GM23338 (cell line): ENCODE measurements at regions not wholly inside any gene's neighbourhood (a gene's known extent, or its start where the extent isn't known, plus 50 kb on each side); places are given as distances from the start of the nearest gene placed in this dataset.
A peak's percentile ranks its signal among the peaks of the same experiment; 100 is the strongest.

Experiments used
- ATAC-seq: fragments of 200-7000 bp; cut with Tn5 transposase; 3 replicates; pipeline ENCODE4 v1.9.1; 2020
- DNase-seq: peaks from one replicate; pipeline ENCODE4 v3.0.0-alpha.2; 2015; ENCODE audit warnings: low spot score
- H2AFZ ChIP-seq: fragments of 200-600 bp; sonication (generic); 2 replicates; pipeline ENCODE4 v1.8.0; 2016; ENCODE audit warnings: antibody characterized with exemption, mild to moderate bottlenecking, moderate library complexity
- H3F3A ChIP-seq: fragments of 200-600 bp; sonication (generic); replicated peaks from 2 replicates; pipeline ENCODE4 v1.8.0; 2017; ENCODE audit warnings: antibody characterized with exemption, mixed run types, low read depth
- H3K27ac ChIP-seq: fragments of 200-600 bp; sonication (generic); 2 replicates; pipeline ENCODE4 v1.6.1; 2016; ENCODE audit warnings: low read depth
- H3K27me3 ChIP-seq: fragments of 200-600 bp; sonication (generic); 2 replicates; pipeline ENCODE4 v1.8.0; 2016; ENCODE audit warnings: mild to moderate bottlenecking, mixed run types, moderate library complexity; ENCODE audit not compliant: insufficient read depth
- H3K36me3 ChIP-seq: fragments of 200-600 bp; sonication (generic); 2 replicates; pipeline ENCODE4 v1.8.0; 2016; ENCODE audit warnings: mild to moderate bottlenecking; ENCODE audit not compliant: insufficient read depth
- H3K4me1 ChIP-seq: fragments of 200-600 bp; sonication (generic); 2 replicates; pipeline ENCODE4 v1.8.0; 2016; ENCODE audit warnings: mild to moderate bottlenecking, moderate library complexity; ENCODE audit not compliant: insufficient read depth
- H3K4me2 ChIP-seq: fragments of 200-600 bp; sonication (generic); 2 replicates; pipeline ENCODE4 v1.7.1; 2017; ENCODE audit warnings: mixed run types
- H3K4me3 ChIP-seq: fragments of 200-600 bp; sonication (generic); 2 replicates; pipeline ENCODE4 v1.6.1; 2016; ENCODE audit warnings: mixed run types
- H3K79me2 ChIP-seq: fragments of 200-600 bp; sonication (generic); replicated peaks from 2 replicates; pipeline ENCODE4 v1.8.0; 2017; ENCODE audit warnings: mild to moderate bottlenecking; ENCODE audit not compliant: insufficient read depth
- H3K9me2 ChIP-seq: fragments of 200-600 bp; sonication (generic); 2 replicates; pipeline ENCODE4 v1.8.0; 2017; ENCODE audit not compliant: insufficient read depth
- H4K20me1 ChIP-seq: fragments of 200-600 bp; sonication (generic); replicated peaks from 2 replicates; pipeline ENCODE4 v1.8.0; 2017; ENCODE audit warnings: mild to moderate bottlenecking; ENCODE audit not compliant: insufficient read depth
- H3K27ac Mint-ChIP-seq: 2 replicates; pipeline ENCODE4 v1.8.0; 2020; ENCODE audit warnings: inconsistent platforms, mild to moderate bottlenecking, moderate library complexity, mixed read lengths
- H3K27me3 Mint-ChIP-seq: 3 replicates; pipeline ENCODE4 v1.8.0; 2022; ENCODE audit warnings: low read depth, mild to moderate bottlenecking, moderate library complexity, mixed read lengths, inconsistent platforms; ENCODE audit not compliant: insufficient read depth, poor library complexity
- H3K36me3 Mint-ChIP-seq: 3 replicates; pipeline ENCODE4 v1.8.0; 2021; ENCODE audit warnings: low read depth, mild to moderate bottlenecking, inconsistent platforms, moderate library complexity, mixed read lengths
- H3K4me1 Mint-ChIP-seq: 3 replicates; pipeline ENCODE4 v1.8.0; 2020; ENCODE audit warnings: mild to moderate bottlenecking, inconsistent platforms, mixed read lengths
- H3K4me3 Mint-ChIP-seq: 3 replicates; pipeline ENCODE4 v1.8.0; 2021; ENCODE audit warnings: moderate library complexity, mild to moderate bottlenecking, inconsistent platforms, mixed read lengths
- H3K9me3 Mint-ChIP-seq: 3 replicates; pipeline ENCODE4 v1.8.0; 2020; ENCODE audit warnings: moderate library complexity, mild to moderate bottlenecking, inconsistent platforms, mixed read lengths
- CREB1 ChIP-seq: fragments of 250-450 bp; sonication (Bioruptor Pico); IDR thresholded peaks from 2 replicates; pipeline ENCODE4 v1.5.0; 2020; ENCODE audit warnings: low read depth, mild to moderate bottlenecking, moderate library complexity
- CTCF ChIP-seq, 2 experiments: fragments of 200-600 bp in 1 of 2; sonication (generic) in 1 of 2; conservative IDR thresholded peaks; 2 replicates each; pipeline versions ENCODE4 v1.5.1 to v1.6.1; 2016 to 2017; ENCODE audit warnings: antibody characterized with exemption in 2 of 2, low read depth in 2 of 2, mild to moderate bottlenecking in 2 of 2, moderate library complexity in 1 of 2
- ETS1 ChIP-seq: IDR thresholded peaks from 2 replicates; pipeline ENCODE4 v1.6.1; 2016; ENCODE audit warnings: antibody characterized with exemption
- EZH2 ChIP-seq: fragments of 200-600 bp; sonication (generic); IDR thresholded peaks from one replicate; pipeline ENCODE4 v1.8.0; 2017; ENCODE audit warnings: antibody characterized with exemption, mild to moderate bottlenecking, low read depth; ENCODE audit not compliant: unreplicated experiment
- EZH2phosphoT487 ChIP-seq: fragments of 200-600 bp; sonication (generic); IDR thresholded peaks from one replicate; pipeline ENCODE4 v1.8.1; 2018; ENCODE audit warnings: antibody characterized with exemption; ENCODE audit not compliant: unreplicated experiment
- JUNB ChIP-seq: IDR thresholded peaks from one replicate; pipeline ENCODE4 v1.6.1; 2016; ENCODE audit warnings: antibody characterized with exemption; ENCODE audit not compliant: unreplicated experiment
- NANOG ChIP-seq: IDR thresholded peaks from 2 replicates; pipeline ENCODE4 v1.6.1; 2016; ENCODE audit warnings: antibody characterized with exemption, borderline replicate concordance
- POLR2AphosphoS5 ChIP-seq: IDR thresholded peaks from 2 replicates; pipeline ENCODE4 v1.6.1; 2016; ENCODE audit warnings: antibody characterized with exemption, low read depth
- REST ChIP-seq: IDR thresholded peaks from one replicate; pipeline ENCODE4 v1.6.1; 2018; ENCODE audit warnings: antibody characterized with exemption; ENCODE audit not compliant: unreplicated experiment
- STAT1 ChIP-seq: IDR thresholded peaks from one replicate; pipeline ENCODE4 v1.6.1; 2016; ENCODE audit warnings: antibody characterized with exemption; ENCODE audit not compliant: unreplicated experiment
- ZNF114 ChIP-seq: fragments of 250-450 bp; sonication (Bioruptor Pico); IDR thresholded peaks from 2 replicates; pipeline ENCODE4 v1.5.0; 2020; ENCODE audit warnings: mild to moderate bottlenecking, moderate library complexity
- ZNF331 ChIP-seq: fragments of 250-450 bp; sonication (Bioruptor Pico); IDR thresholded peaks from 2 replicates; pipeline ENCODE4 v1.5.0; 2020; ENCODE audit warnings: low read depth, mild to moderate bottlenecking, moderate library complexity

- no peaks in the 10 kb centered on the region for H3F3A ChIP-seq
- H3K27ac ChIP-seq = no peak overlapping the region
- H4K20me1 ChIP-seq = no peaks in the 10 kb centered on the region
- DNase-seq = no peak
- H3K9me2 ChIP-seq = peaks cover 9% of the 10 kb centered on the region; the same call in 1 of the 2 replicates
- H3K27me3 Mint-ChIP-seq = peaks cover 4% of the 10 kb centered on the region
- no peak overlapping the region for H3K4me3 ChIP-seq
- TF ChIP-seq ETS1 (no peak), JUNB (no peak), CTCF (conservative IDR thresholded peaks at IDR 0.05; ENCODE audit: low read depth in 2 of 2) (no peak), POLR2AphosphoS5 (no peak), EZH2phosphoT487 (no peak), EZH2 (no peak), ZNF114 (CRISPR knock-in tag) (no peak), ZNF331 (CRISPR knock-in tag) (no peak), NANOG (no peak)
- no peak for ATAC-seq
- H3K36me3 ChIP-seq = no peaks in the 10 kb centered on the region; the same call in 1 of the 2 replicates
- no peaks in the 10 kb centered on the region for H3K79me2 ChIP-seq
- H3K4me1 ChIP-seq = peaks cover 17% of the 10 kb centered on the region
- H3K4me2 ChIP-seq = 0 out of 2 replicates have a peak overlapping the region, but pooled peaks have one; percentile 48
- H3K36me3 Mint-ChIP-seq = peaks cover 4% of the 10 kb centered on the region
- peaks cover 23% of the 10 kb centered on the region for H3K4me1 Mint-ChIP-seq
- peaks cover 9% of the 10 kb centered on the region for H3K9me3 Mint-ChIP-seq
- peak overlapping the region; percentile 20; the same call in 1 of the 2 replicates for H3K27ac Mint-ChIP-seq
- no peaks in the 10 kb centered on the region for H3K27me3 ChIP-seq
- H3K4me3 Mint-ChIP-seq = no peak overlapping the region
- H2AFZ ChIP-seq = no peak overlapping the region; the same call in 1 of the 2 replicates
Observed at GRCh38 chr5:175115831-175116230, 328.2 kb downstream of the DRD1 start.

GRCh38 chr5:175113947-175114346, 330.0 kb downstream of the DRD1 start:
- Histone ChIP-seq H3K4me2 (no peak overlapping the region), H3K27me3 (no peaks in the 10 kb centered on the region), H3K9me2 (peaks cover 9% of the 10 kb centered on the region; the same call in 1 of the 2 replicates), H3K4me3 (no peak overlapping the region), H2AFZ (no peak overlapping the region), H4K20me1 (no peaks in the 10 kb centered on the region), H3K4me1 (peaks cover 12% of the 10 kb centered on the region), H3F3A (no peaks in the 10 kb centered on the region), H3K79me2 (no peaks in the 10 kb centered on the region), H3K27ac (no peak overlapping the region), H3K36me3 (no peaks in the 10 kb centered on the region)
- no peak overlapping the region for H3K27ac Mint-ChIP-seq
- peaks cover 21% of the 10 kb centered on the region for H3K4me1 Mint-ChIP-seq
- peaks cover 4% of the 10 kb centered on the region for H3K27me3 Mint-ChIP-seq
- DNase-seq (no peak), ATAC-seq (no peak)
- H3K4me3 Mint-ChIP-seq = no peak overlapping the region
- peaks cover 15% of the 10 kb centered on the region for H3K9me3 Mint-ChIP-seq
- peaks cover 11% of the 10 kb centered on the region; the same call in 2 of the 3 replicates for H3K36me3 Mint-ChIP-seq
- no peak for TF ChIP-seq REST
- TF ChIP-seq STAT1 = no peak
- TF ChIP-seq POLR2AphosphoS5 = no peak
- no peak for TF ChIP-seq EZH2phosphoT487
- no peak for TF ChIP-seq ZNF114 (CRISPR knock-in tag)
- TF ChIP-seq ETS1 = no peak
- no peak for TF ChIP-seq CREB1 (CRISPR knock-in tag)
- TF ChIP-seq JUNB = no peak
- TF ChIP-seq ZNF331 (CRISPR knock-in tag) = no peak
- TF ChIP-seq CTCF (conservative IDR thresholded peaks at IDR 0.05; ENCODE audit: low read depth in 2 of 2) = no peak
